ENCODE measurements at regions not wholly inside any gene's neighbourhood (a gene's known extent, or its start where the extent isn't known, plus 50 kb on each side); places are given as distances from the start of the nearest gene placed in this dataset.

DNA sequence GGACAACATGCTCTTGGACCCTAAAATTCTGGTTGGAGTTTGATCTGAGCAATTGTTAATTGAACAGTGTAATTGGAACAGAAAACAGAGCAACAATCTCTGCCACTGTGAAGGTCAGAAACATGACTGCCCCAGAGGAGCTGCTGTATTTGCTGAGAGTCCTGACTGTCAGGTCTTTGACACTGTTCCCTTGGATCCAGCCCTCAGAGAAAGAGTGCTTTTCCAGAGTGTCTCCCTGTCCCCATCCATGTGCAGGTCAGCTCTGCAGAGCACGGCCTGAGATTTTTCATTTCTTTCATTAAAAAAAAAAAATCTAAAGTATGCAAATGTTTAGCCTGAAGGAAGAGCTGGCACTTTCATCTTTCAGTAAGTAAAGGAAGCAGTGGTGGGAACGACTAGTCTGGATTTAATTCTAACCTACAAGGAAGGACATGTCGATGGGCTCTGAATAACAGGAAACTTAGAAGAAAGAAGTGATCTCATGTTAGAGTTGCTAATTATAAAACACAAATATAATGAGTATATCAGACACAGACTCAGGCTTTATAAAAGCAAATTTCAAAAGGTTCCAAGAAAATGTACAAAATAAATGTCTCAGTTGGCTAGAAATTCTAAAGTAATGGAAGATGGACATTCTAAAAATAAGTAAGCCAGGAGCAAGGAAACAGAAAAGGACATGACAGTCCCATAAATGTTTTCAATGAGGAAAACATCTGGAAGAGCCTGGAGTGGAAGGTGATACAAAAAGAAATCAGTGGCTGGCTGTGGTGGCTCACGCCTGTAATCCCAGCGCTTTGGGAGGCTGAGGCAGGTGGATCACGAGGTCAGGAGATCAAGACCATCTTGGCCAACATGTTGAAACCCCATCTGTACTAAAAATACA, 876.5 kb downstream of the EPHA4 start:
- TF ChIP-seq, protein P1, sequence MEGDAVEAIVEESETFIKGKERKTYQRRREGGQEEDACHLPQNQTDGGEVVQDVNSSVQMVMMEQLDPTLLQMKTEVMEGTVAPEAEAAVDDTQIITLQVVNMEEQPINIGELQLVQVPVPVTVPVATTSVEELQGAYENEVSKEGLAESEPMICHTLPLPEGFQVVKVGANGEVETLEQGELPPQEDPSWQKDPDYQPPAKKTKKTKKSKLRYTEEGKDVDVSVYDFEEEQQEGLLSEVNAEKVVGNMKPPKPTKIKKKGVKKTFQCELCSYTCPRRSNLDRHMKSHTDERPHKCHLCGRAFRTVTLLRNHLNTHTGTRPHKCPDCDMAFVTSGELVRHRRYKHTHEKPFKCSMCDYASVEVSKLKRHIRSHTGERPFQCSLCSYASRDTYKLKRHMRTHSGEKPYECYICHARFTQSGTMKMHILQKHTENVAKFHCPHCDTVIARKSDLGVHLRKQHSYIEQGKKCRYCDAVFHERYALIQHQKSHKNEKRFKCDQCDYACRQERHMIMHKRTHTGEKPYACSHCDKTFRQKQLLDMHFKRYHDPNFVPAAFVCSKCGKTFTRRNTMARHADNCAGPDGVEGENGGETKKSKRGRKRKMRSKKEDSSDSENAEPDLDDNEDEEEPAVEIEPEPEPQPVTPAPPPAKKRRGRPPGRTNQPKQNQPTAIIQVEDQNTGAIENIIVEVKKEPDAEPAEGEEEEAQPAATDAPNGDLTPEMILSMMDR (IDR thresholded peaks at IDR 0.05): no peak
- TF ChIP-seq POLR2A (IDR thresholded peaks at IDR 0.05) (no peak), POLR2AphosphoS5 (IDR thresholded peaks at IDR 0.05; ENCODE audit: insufficient read depth in 1 of 2, low read depth in 1 of 2) (no peak)
